GM18499 (cell line): ENCODE measurements at regions not wholly inside any gene's neighbourhood (a gene's known extent, or its start where the extent isn't known, plus 50 kb on each side); places are given as distances from the start of the nearest gene placed in this dataset.

Experiments used
- ATAC-seq: cut with Tn5 transposase; IDR thresholded peaks from one replicate; pipeline ENCODE4 v1.9.1; 2021; ENCODE audit warnings: moderate number of reproducible peaks; ENCODE audit not compliant: insufficient read depth, unreplicated experiment

DNA sequence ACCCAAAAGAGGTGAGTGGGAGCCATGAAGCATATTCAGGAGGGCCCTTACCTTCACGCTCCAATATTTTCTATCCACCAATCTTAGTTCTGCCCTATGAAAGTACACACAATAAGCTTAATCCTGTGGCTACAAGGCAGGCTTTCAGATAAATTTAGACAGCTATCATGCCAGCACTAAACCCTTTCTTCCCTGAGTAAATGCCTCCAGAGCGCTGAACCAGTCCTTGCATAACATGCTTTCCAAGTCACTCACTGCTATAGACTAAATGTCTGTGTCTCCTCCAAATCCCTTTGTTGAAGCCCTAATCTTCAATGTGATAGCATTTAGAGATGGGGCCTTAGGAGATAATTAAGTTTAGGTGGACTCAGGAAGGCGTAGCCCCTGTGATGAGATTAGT, 50.3 kb upstream of the FIBIN start:
- ATAC-seq = no peak
